AG10803 (cell line): ENCODE measurements at regions not wholly inside any gene's neighbourhood (a gene's known extent, or its start where the extent isn't known, plus 50 kb on each side); places are given as distances from the start of the nearest gene placed in this dataset.

Experiments
- DNase-seq: peaks from one replicate; pipeline ENCODE4 v3.0.0; 2010; ENCODE audit warnings: low read depth
- H3K4me3 ChIP-seq: 2 replicates; pipeline ENCODE4 v1.5.1; 2011; ENCODE audit warnings: mild to moderate bottlenecking, low read length, control low read depth
- CTCF ChIP-seq: conservative IDR thresholded peaks from 2 replicates; pipeline ENCODE4 v1.5.1; 2011; ENCODE audit warnings: mild to moderate bottlenecking, low read length, control low read depth, inconsistent platforms

- no peak for TF ChIP-seq CTCF
- DNase-seq = no peak
- no peak overlapping the region for H3K4me3 ChIP-seq
Observed at GRCh38 chr12:90292183-90292582, 583.5 kb upstream of the ATP2B1 start.

- no peak for TF ChIP-seq CTCF
- H3K4me3 ChIP-seq = no peak overlapping the region
- DNase-seq = peak; percentile 11
Observed at GRCh38 chr12:90290980-90291975, 582.6 kb upstream of the ATP2B1 start.

- TF ChIP-seq CTCF = no peak
- no peak for DNase-seq
- no peak overlapping the region for H3K4me3 ChIP-seq
Observed at GRCh38 chr12:90287585-90287984, 578.9 kb upstream of the ATP2B1 start.

GRCh38 chr12:90281154-90281868 is 572.7 kb upstream of the ATP2B1 start:
- TF ChIP-seq CTCF = no peak
- DNase-seq = no peak
- no peak overlapping the region for H3K4me3 ChIP-seq

- no peak for DNase-seq
- TF ChIP-seq CTCF = no peak
- H3K4me3 ChIP-seq = no peak overlapping the region
Observed at GRCh38 chr12:90280564-90281058, 572.0 kb upstream of the ATP2B1 start.

- no peak overlapping the region for H3K4me3 ChIP-seq
- peak; percentile 50 for DNase-seq
- no peak for TF ChIP-seq CTCF
Observed at GRCh38 chr12:90280033-90280432, 571.4 kb upstream of the ATP2B1 start.
